Activated CD4-positive, CD25-positive, alpha-beta regulatory T cell treated with anti-CD3 and anti-CD28 coated beads, Interleukin-2, amount 50 U/mL, for 72 hours (primary cell): ENCODE measurements at regions not wholly inside any gene's neighbourhood (a gene's known extent, or its start where the extent isn't known, plus 50 kb on each side); places are given as distances from the start of the nearest gene placed in this dataset.
"Not testable (repeated sequence)": the region's sequence is repeated elsewhere in the genome, so short reads cannot be mapped to it uniquely, and the experiment has no call there.

Experiments
- DNase-seq: peaks from one replicate; pipeline ENCODE4 v3.0.0; 2021

- no peak for DNase-seq
Observed at GRCh38 chr3:66812136-66812535, 186.0 kb upstream of the KBTBD8 start.

- DNase-seq: no peak
Observed at GRCh38 chr3:66812741-66813140, 185.4 kb upstream of the KBTBD8 start.

GRCh38 chr3:66816090-66816761 lies 181.9 kb upstream of the KBTBD8 start:
- DNase-seq: no peak

GRCh38 chr3:66817951-66818557 lies 180.1 kb upstream of the KBTBD8 start:
- no peak for DNase-seq

- DNase-seq: no peak
Observed at GRCh38 chr3:66819993-66820501, 178.1 kb upstream of the KBTBD8 start.

- peak; percentile 63 for DNase-seq
Observed at GRCh38 chr3:66822186-66823008, 175.7 kb upstream of the KBTBD8 start.

- no peak for DNase-seq
Observed at GRCh38 chr3:66823009-66823397, 175.1 kb upstream of the KBTBD8 start.

GRCh38 chr3:66823532-66823931 lies 174.6 kb upstream of the KBTBD8 start:
- DNase-seq: no peak

GRCh38 chr3:66825375-66825774 lies 172.7 kb upstream of the KBTBD8 start:
- no peak for DNase-seq

GRCh38 chr3:66827726-66828125 lies 170.4 kb upstream of the KBTBD8 start:
- no peak for DNase-seq

GRCh38 chr3:66828303-66828702 lies 169.8 kb upstream of the KBTBD8 start:
- no peak for DNase-seq

GRCh38 chr3:66830301-66830700 lies 167.8 kb upstream of the KBTBD8 start:
- DNase-seq: no peak

- DNase-seq: no peak
Observed at GRCh38 chr3:66831931-66832330, 166.2 kb upstream of the KBTBD8 start.

GRCh38 chr3:66836363-66837152 lies 161.5 kb upstream of the KBTBD8 start:
- DNase-seq: no peak

GRCh38 chr3:66838704-66839103 lies 159.4 kb upstream of the KBTBD8 start:
- DNase-seq: no peak

GRCh38 chr3:66839508-66839907 lies 158.6 kb upstream of the KBTBD8 start:
- no peak for DNase-seq

GRCh38 chr3:66842761-66843464 lies 155.2 kb upstream of the KBTBD8 start:
- not testable (repeated sequence) for DNase-seq

GRCh38 chr3:66851894-66852613 lies 146.1 kb upstream of the KBTBD8 start:
- no peak for DNase-seq

- DNase-seq: no peak
Observed at GRCh38 chr3:66854601-66855151, 143.4 kb upstream of the KBTBD8 start.

- no peak for DNase-seq
Observed at GRCh38 chr3:66856533-66856932, 141.6 kb upstream of the KBTBD8 start.

GRCh38 chr3:66858656-66859381 lies 139.3 kb upstream of the KBTBD8 start:
- DNase-seq: no peak
